Uterus (tissue), 2 donors: ENCODE measurements at regions not wholly inside any gene's neighbourhood (a gene's known extent, or its start where the extent isn't known, plus 50 kb on each side); places are given as distances from the start of the nearest gene placed in this dataset.

Experiments
- CTCF ChIP-seq, 4 experiments: fragments of 200-600 bp in 2 of 4; fragments of 450-650 bp in 2 of 4; sonication (generic) in 2 of 4; IDR thresholded peaks; one replicate each; pipeline ENCODE4 v1.5.1; 2016 to 2019; ENCODE audit warnings: antibody characterized with exemption in 4 of 4, mild to moderate bottlenecking in 2 of 4, moderate library complexity in 1 of 4
- POLR2A ChIP-seq, 2 donors: fragments of 450-650 bp; IDR thresholded peaks; one replicate each; pipeline ENCODE4 v1.6.1; 2016; ENCODE audit warnings: antibody characterized with exemption in 2 of 2, mild to moderate bottlenecking in 1 of 2, moderate library complexity in 1 of 2

- TF ChIP-seq POLR2A (IDR thresholded peaks at IDR 0.05) (no peak), CTCF (IDR thresholded peaks at IDR 0.05) (no peak)
Measured at GRCh38 chr2:223328578-223328977, 273.6 kb downstream of the SCG2 start.
